ENCODE measurements at regions not wholly inside any gene's neighbourhood (a gene's known extent, or its start where the extent isn't known, plus 50 kb on each side); places are given as distances from the start of the nearest gene placed in this dataset.

DNA sequence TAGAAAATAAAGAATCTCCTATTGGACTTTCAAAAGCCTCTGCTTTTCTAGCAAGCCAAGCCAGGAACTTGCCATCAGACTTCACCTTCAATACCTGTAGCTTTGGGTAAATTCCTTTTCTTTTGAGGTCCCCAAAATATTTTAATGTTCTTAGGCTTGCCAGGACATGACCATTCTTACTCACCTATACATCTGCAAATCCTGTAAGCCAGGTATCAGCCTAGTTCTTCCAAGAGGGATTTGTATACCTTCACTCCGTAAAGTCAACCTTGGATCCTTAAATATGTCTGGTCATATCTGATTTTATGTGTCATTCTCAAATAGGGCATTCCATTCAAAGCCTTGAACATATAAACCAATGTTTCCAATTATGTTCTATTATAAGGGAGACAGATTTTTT is 210.6 kb upstream of the CELF2 start:
- TF ChIP-seq POLR2A (IDR thresholded peaks at IDR 0.05; ENCODE audit: low read depth, low read length) (no peak), TAF1 (IDR thresholded peaks at IDR 0.05; ENCODE audit: borderline replicate concordance, low read depth, low read length) (no peak)
